HEK293 (cell line): ENCODE measurements at regions not wholly inside any gene's neighbourhood (a gene's known extent, or its start where the extent isn't known, plus 50 kb on each side); places are given as distances from the start of the nearest gene placed in this dataset.
"Not testable (repeated sequence)": the region's sequence is repeated elsewhere in the genome, so short reads cannot be mapped to it uniquely, and the experiment has no call there.

Source experiments
- CTCF ChIA-PET: fragments of 350-600 bp; formaldehyde crosslinking; extraction: SDS; loops from one replicate; lab custom pipeline; 2021; ENCODE audit warnings: antibody characterized with exemption; lab: Yijun Ruan, JAX
- POLR2A ChIA-PET: fragments of 300-600 bp; formaldehyde crosslinking; extraction: SDS; loops from one replicate; lab custom pipeline; 2020; ENCODE audit warnings: antibody characterized with exemption, inconsistent platforms; lab: Yijun Ruan, JAX
- H3K27ac ChIP-seq: fragments of 200-500 bp; sonication (Bioruptor generic); 2 replicates; pipeline ENCODE4 v1.5.1; 2014; ENCODE audit warnings: low read depth, low read length, control low read depth, inconsistent platforms; ENCODE audit errors: extremely low read depth
- H3K36me3 ChIP-seq, 2 experiments: fragments of 200-500 bp in 1 of 2; sonication (Bioruptor generic) in 1 of 2; 1 replicate in 1 of 2; 2 replicates in 1 of 2; pipeline ENCODE4 v1.5.1; 2014 to 2017; ENCODE audit warnings: inconsistent platforms in 2 of 2, low read length in 2 of 2; ENCODE audit not compliant: control insufficient read depth in 2 of 2, insufficient read depth in 1 of 2
- H3K4me1 ChIP-seq: fragments of 200-500 bp; sonication (Bioruptor generic); 2 replicates; pipeline ENCODE4 v1.5.1; 2014; ENCODE audit warnings: mild to moderate bottlenecking, low read length, inconsistent platforms; ENCODE audit not compliant: control insufficient read depth, insufficient read depth
- H3K4me3 ChIP-seq: 2 replicates; pipeline ENCODE4 v1.5.1; 2011; ENCODE audit warnings: low read depth, mild to moderate bottlenecking, control low read depth, low read length, moderate library complexity
- H3K9me3 ChIP-seq: fragments of 200-500 bp; sonication (Bioruptor generic); 2 replicates; pipeline ENCODE4 v1.5.1; 2014; ENCODE audit warnings: low read depth, low read length, inconsistent platforms; ENCODE audit not compliant: control insufficient read depth, insufficient read depth
- BCL11B ChIP-seq: fragments of 450-650 bp; formaldehyde crosslinking; IDR thresholded peaks from 2 replicates; pipeline ENCODE4 v1.5.1; 2016; ENCODE audit warnings: low read depth, missing biosample characterization, missing genetic modification characterization
- FEZF1 ChIP-seq: fragments of 450-650 bp; formaldehyde crosslinking; IDR thresholded peaks from 2 replicates; pipeline ENCODE4 v1.5.1; 2016; ENCODE audit warnings: missing biosample characterization, missing genetic modification characterization
- IKZF3 ChIP-seq: fragments of 450-650 bp; IDR thresholded peaks from 2 replicates; pipeline ENCODE4 v1.5.0; 2018; ENCODE audit warnings: missing biosample characterization, mild to moderate bottlenecking, missing genetic modification characterization, moderate library complexity
- YY1 ChIP-seq: fragments of 450-650 bp; formaldehyde crosslinking; IDR thresholded peaks from 2 replicates; pipeline ENCODE4 v1.5.1; 2018; ENCODE audit warnings: missing biosample characterization, missing genetic modification characterization
- ZBTB1 ChIP-seq: fragments of 450-650 bp; formaldehyde crosslinking; IDR thresholded peaks from 2 replicates; pipeline ENCODE4 v1.5.1; 2016; ENCODE audit warnings: missing biosample characterization, missing genetic modification characterization
- ZFHX2 ChIP-seq: fragments of 450-650 bp; formaldehyde crosslinking; conservative IDR thresholded peaks from 2 replicates; pipeline ENCODE4 v1.5.1; 2016; ENCODE audit warnings: missing biosample characterization, missing genetic modification characterization
- ZNF175 ChIP-seq: fragments of 450-650 bp; formaldehyde crosslinking; IDR thresholded peaks from 2 replicates; pipeline ENCODE4 v1.5.1; 2016; ENCODE audit warnings: missing biosample characterization, missing genetic modification characterization
- ZNF423 ChIP-seq: fragments of 450-650 bp; formaldehyde crosslinking; IDR thresholded peaks from 2 replicates; pipeline ENCODE4 v1.5.1; 2016; ENCODE audit warnings: missing biosample characterization, missing genetic modification characterization
- ZNF48 ChIP-seq: fragments of 450-650 bp; formaldehyde crosslinking; IDR thresholded peaks from 2 replicates; pipeline ENCODE4 v1.5.1; 2016; ENCODE audit warnings: missing biosample characterization, missing genetic modification characterization
- ZNF558 ChIP-seq: fragments of 450-650 bp; formaldehyde crosslinking; IDR thresholded peaks from 2 replicates; pipeline ENCODE4 v1.5.1; 2016; ENCODE audit warnings: missing biosample characterization, missing genetic modification characterization
- ZNF600 ChIP-seq: fragments of 450-650 bp; formaldehyde crosslinking; IDR thresholded peaks from 2 replicates; pipeline ENCODE4 v1.5.1; 2016; ENCODE audit warnings: missing biosample characterization, missing genetic modification characterization
- ZNF747 ChIP-seq: fragments of 450-650 bp; formaldehyde crosslinking; IDR thresholded peaks from 2 replicates; pipeline ENCODE4 v1.5.1; 2016; ENCODE audit warnings: missing biosample characterization, missing genetic modification characterization
- ZNF768 ChIP-seq: fragments of 450-650 bp; formaldehyde crosslinking; IDR thresholded peaks from 2 replicates; pipeline ENCODE4 v1.5.1; 2018; ENCODE audit warnings: missing biosample characterization, mild to moderate bottlenecking, missing genetic modification characterization
- TF ChIP-seq, protein P1 (sequence below): fragments of 450-650 bp; formaldehyde crosslinking; IDR thresholded peaks from 2 replicates; pipeline ENCODE4 v1.5.1; 2016; ENCODE audit warnings: missing biosample characterization, missing genetic modification characterization
- TF ChIP-seq, protein P2 (sequence below): fragments of 450-650 bp; formaldehyde crosslinking; IDR thresholded peaks from 2 replicates; pipeline ENCODE4 v1.5.1; 2016; ENCODE audit warnings: missing biosample characterization, missing genetic modification characterization

DNA sequence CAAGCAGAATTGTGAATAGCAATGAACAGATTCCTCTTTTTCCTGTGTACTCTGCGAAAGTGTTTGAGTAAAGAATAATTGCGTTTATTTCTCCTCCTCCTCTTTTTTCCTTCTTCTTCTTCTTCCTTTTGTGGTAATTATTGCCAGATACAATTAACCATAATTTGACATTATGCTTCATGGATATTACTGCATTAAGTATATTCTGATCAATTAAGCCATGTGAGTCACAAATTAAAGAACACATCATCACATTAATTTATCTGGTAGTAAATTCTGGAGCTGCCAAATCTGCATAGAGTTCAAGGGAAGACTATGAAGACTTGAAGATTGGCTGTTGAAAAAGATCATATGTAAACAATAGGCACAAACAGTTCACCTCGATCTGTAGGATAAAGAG is 72.9 kb upstream of the TFPI start:
- H3K9me3 ChIP-seq, result no peaks in the 10 kb centered on the region
- no peak for TF ChIP-seq ZNF48
- TF ChIP-seq ZNF600, result no peak
- TF ChIP-seq BCL11B (tag by site-specific recombination), result no peak
- no peak for TF ChIP-seq ZNF747 (tag by site-specific recombination)
- no peak for TF ChIP-seq FEZF1
- TF ChIP-seq, protein P1, sequence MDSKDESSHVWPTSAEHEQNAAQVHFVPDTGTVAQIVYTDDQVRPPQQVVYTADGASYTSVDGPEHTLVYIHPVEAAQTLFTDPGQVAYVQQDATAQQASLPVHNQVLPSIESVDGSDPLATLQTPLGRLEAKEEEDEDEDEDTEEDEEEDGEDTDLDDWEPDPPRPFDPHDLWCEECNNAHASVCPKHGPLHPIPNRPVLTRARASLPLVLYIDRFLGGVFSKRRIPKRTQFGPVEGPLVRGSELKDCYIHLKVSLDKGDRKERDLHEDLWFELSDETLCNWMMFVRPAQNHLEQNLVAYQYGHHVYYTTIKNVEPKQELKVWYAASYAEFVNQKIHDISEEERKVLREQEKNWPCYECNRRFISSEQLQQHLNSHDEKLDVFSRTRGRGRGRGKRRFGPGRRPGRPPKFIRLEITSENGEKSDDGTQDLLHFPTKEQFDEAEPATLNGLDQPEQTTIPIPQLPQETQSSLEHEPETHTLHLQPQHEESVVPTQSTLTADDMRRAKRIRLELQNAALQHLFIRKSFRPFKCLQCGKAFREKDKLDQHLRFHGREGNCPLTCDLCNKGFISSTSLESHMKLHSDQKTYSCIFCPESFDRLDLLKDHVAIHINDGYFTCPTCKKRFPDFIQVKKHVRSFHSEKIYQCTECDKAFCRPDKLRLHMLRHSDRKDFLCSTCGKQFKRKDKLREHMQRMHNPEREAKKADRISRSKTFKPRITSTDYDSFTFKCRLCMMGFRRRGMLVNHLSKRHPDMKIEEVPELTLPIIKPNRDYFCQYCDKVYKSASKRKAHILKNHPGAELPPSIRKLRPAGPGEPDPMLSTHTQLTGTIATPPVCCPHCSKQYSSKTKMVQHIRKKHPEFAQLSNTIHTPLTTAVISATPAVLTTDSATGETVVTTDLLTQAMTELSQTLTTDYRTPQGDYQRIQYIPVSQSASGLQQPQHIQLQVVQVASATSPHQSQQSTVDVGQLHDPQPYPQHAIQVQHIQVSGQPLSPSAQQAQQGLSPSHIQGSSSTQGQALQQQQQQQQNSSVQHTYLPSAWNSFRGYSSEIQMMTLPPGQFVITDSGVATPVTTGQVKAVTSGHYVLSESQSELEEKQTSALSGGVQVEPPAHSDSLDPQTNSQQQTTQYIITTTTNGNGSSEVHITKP (tag by site-specific recombination), result no peak
- TF ChIP-seq ZNF175 (tag by site-specific recombination), result no peak
- no peak for TF ChIP-seq ZBTB1 (tag by site-specific recombination)
- TF ChIP-seq, protein P2, sequence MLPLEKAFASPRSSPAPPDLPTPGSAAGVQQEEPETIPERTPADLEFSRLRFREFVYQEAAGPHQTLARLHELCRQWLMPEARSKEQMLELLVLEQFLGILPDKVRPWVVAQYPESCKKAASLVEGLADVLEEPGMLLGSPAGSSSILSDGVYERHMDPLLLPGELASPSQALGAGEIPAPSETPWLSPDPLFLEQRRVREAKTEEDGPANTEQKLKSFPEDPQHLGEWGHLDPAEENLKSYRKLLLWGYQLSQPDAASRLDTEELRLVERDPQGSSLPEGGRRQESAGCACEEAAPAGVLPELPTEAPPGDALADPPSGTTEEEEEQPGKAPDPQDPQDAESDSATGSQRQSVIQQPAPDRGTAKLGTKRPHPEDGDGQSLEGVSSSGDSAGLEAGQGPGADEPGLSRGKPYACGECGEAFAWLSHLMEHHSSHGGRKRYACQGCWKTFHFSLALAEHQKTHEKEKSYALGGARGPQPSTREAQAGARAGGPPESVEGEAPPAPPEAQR (tag by site-specific recombination), result no peak
- no peak for TF ChIP-seq YY1 (tag by site-specific recombination)
- TF ChIP-seq ZNF423 (tag by site-specific recombination), result no peak
- no peak for TF ChIP-seq ZNF558 (tag by site-specific recombination)
- TF ChIP-seq ZFHX2 (tag by site-specific recombination), result no peak
- no peak for TF ChIP-seq ZNF768 (tag by site-specific recombination)
- no peak for TF ChIP-seq IKZF3 (tag by site-specific recombination)
- no peak overlapping the region for H3K27ac ChIP-seq
- no peak overlapping the region for H3K4me3 ChIP-seq
- no peaks in the 10 kb centered on the region for H3K4me1 ChIP-seq
- ChIA-PET POLR2A (no interaction called here), CTCF (interaction anchor here (1.5 kb wide), 1 partner anchor 21 kb away, joined by 3 read pairs; no protein-coding TSS in a partner anchor)
- H3K36me3 ChIP-seq, result no peaks in the 10 kb centered on the region

DNA sequence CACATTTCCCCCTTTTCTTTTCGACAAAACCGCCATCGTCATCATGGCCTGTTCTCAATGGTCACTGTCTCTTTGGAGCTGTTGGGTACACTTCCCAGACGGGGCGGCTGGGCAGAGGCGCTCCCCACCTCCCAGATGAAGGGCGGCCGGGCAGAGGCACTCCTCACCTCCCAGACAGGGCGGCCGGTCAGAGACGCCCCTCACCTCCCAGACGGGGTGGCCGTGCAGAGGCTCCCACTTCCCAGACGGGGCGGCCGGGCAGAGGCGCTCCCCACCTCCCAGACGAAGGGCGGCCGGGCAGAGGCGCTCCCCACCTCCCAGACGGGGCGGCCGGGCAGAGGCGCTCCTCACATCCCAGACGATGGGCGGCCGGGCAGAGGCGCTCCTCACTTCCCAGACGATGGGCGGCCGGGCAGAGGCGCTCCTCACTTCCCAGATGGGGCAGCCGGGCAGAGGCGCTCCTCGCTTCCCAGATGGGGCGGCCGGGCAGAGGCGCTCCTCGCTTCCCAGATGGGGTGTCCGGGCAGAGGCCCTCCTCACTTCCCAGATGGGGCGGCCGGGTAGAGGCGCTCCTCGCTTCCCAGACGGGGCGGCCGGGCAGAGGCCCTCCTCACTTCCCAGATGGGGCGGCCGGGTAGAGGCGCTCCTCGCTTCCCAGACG is 82.6 kb upstream of the TFPI start:
- H3K9me3 ChIP-seq, H3K4me3 ChIP-seq, CTCF ChIA-PET, H3K4me1 ChIP-seq, H3K36me3 ChIP-seq, POLR2A ChIA-PET, H3K27ac ChIP-seq: not testable (repeated sequence)

DNA sequence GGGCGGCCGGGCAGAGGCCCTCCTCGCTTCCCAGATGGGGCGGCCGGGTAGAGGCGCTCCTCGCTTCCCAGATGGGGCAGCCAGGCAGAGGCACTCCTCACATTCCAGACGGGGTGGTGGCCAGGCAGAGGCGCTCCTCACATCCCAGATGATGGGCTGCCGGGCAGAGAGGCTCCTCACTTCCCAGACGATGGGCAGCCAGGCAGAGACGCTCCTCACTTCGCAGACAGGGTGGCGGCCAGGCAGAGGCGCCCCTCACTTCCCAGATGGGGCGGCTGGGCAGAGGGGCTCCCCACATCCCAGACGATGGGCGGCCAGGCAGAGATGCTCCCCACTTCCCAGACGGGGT is 83.1 kb upstream of the TFPI start:
- POLR2A ChIA-PET, H3K9me3 ChIP-seq: not testable (repeated sequence)

DNA sequence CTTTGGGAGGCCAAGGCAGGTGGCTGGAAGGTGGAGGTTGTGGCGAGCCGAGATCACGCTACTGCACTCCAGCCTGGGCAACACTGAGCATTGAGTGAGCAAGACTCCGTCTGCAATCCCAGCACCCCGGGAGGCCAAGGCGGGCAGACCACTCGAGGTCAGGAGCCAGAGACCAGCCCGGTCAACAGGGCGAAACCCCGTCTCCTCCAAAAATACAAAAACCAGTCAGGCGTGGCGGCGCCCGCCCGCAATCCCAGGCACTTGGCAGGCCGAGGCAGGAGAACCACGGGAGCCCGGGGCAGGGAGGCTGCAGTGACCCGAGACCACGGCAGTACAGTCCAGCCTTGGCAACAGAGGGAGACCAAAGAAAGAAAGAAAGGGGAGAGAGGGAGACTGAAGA is 83.5 kb upstream of the TFPI start:
- H3K36me3 ChIP-seq, H3K27ac ChIP-seq, CTCF ChIA-PET, H3K4me3 ChIP-seq, H3K9me3 ChIP-seq, H3K4me1 ChIP-seq, POLR2A ChIA-PET: not testable (repeated sequence)

More for the DNA sequence above, 83.1 kb upstream of the TFPI start:
- H3K4me1 ChIP-seq, H3K36me3 ChIP-seq, CTCF ChIA-PET, H3K27ac ChIP-seq, H3K4me3 ChIP-seq: not testable (repeated sequence)
